Esophagus (tissue), 2 donors: ENCODE measurements at regions not wholly inside any gene's neighbourhood (a gene's known extent, or its start where the extent isn't known, plus 50 kb on each side); places are given as distances from the start of the nearest gene placed in this dataset.

Experiments
- H3K27ac ChIP-seq, 2 donors: one replicate each; pipeline ENCODE4 v1.5.1; 2013; ENCODE audit warnings: low read depth in 2 of 2, mild to moderate bottlenecking in 2 of 2, inconsistent platforms in 1 of 2, low read length in 1 of 2, moderate library complexity in 1 of 2
- H3K27me3 ChIP-seq, 2 donors: one replicate each; pipeline ENCODE4 v1.6.1; 2013; ENCODE audit warnings: low read length in 2 of 2, control low read depth in 1 of 2, mild to moderate bottlenecking in 1 of 2; ENCODE audit not compliant: insufficient read depth in 2 of 2, control insufficient read depth in 1 of 2
- H3K36me3 ChIP-seq, 2 donors: one replicate each; pipeline ENCODE4 v1.6.1; 2013; ENCODE audit warnings: low read length in 1 of 2; ENCODE audit not compliant: control insufficient read depth in 2 of 2, insufficient read depth in 2 of 2
- H3K4me1 ChIP-seq, 2 donors: one replicate each; pipeline ENCODE4 v1.6.1; 2013; ENCODE audit warnings: low read length in 1 of 2; ENCODE audit not compliant: control insufficient read depth in 2 of 2, insufficient read depth in 2 of 2
- H3K4me3 ChIP-seq, 2 donors: one replicate each; pipeline ENCODE4 v1.5.1; 2013; ENCODE audit warnings: low read length in 2 of 2, mild to moderate bottlenecking in 2 of 2, low read depth in 1 of 2, moderate library complexity in 1 of 2
- H3K9me3 ChIP-seq, 2 donors: one replicate each; pipeline ENCODE4 v1.6.1; 2013; ENCODE audit warnings: mild to moderate bottlenecking in 2 of 2, low read depth in 1 of 2, low read length in 1 of 2, moderate library complexity in 1 of 2; ENCODE audit not compliant: control insufficient read depth in 2 of 2, insufficient read depth in 1 of 2
- WGBS, 2 donors: extraction: QIAGEN DNeasy Blood & Tissue Kit; methylation state at CpG; one replicate each; pipeline ENCODE4 v1.1.7; 2013; 5-methylcytosine and 5-hydroxymethylcytosine counted together
- donor health status: healthy with polysubstance abuse.
- donor health status: Bipolar disorder and iron deficiency.

DNA sequence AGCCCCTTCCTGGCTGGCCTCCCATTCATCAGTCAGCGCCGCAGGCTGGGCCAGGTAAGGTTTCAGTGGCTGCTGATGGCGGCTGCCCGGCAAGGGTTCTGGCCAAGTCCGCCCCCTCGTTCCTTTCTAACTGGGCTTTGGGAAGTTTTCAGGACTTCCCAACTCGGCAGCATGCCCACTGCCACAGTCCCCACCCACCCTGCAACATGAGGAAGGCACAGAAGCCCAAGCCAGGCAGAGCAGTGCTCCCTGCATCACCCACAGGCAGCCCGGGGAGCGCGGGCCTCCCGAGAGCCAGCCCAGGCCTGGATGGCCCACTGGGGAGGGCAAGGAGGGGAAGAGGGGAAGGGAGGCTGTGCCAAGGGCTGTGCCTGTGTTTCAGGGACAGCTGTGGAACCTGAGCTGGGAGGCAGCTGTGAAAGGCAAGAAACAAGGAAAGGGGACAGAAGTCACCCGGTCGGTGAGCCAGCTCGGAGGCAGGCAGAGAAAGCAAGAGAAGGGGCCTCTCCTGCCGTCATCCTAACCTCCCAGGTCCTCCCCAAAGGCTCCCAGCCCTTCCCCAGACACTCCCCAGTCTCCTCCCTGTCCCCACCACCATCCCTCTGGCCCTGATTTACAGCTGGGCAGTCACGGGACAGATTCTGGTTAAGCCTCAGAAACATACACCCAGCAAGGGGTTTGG is 73.9 kb downstream of the CPN2 start:
- 22 to 41% methylated on average over 16 of the region's 16 CpGs for WGBS, 2 donors
- peaks cover 2 to 15% of the 10 kb centered on the region in 2 donors for H3K4me1 ChIP-seq
- H3K27me3 ChIP-seq = no peaks in the 10 kb centered on the region
- H3K4me3 ChIP-seq = no peak overlapping the region
- no peaks in the 10 kb centered on the region for H3K36me3 ChIP-seq
- H3K9me3 ChIP-seq = no peaks in the 10 kb centered on the region
- peak overlapping the region; percentile 77 for H3K27ac ChIP-seq

GRCh38 chr3:194277786-194278130 is 73.4 kb downstream of the CPN2 start:
- peak overlapping the region; percentile 77 for H3K27ac ChIP-seq
- H3K9me3 ChIP-seq = no peaks in the 10 kb centered on the region
- no peaks in the 10 kb centered on the region for H3K36me3 ChIP-seq
- no peaks in the 10 kb centered on the region for H3K27me3 ChIP-seq
- 16 to 36% methylated on average over 6 of the region's 6 CpGs for WGBS, 2 donors
- peaks cover 2 to 15% of the 10 kb centered on the region in 2 donors for H3K4me1 ChIP-seq
- no peak overlapping the region for H3K4me3 ChIP-seq

DNA sequence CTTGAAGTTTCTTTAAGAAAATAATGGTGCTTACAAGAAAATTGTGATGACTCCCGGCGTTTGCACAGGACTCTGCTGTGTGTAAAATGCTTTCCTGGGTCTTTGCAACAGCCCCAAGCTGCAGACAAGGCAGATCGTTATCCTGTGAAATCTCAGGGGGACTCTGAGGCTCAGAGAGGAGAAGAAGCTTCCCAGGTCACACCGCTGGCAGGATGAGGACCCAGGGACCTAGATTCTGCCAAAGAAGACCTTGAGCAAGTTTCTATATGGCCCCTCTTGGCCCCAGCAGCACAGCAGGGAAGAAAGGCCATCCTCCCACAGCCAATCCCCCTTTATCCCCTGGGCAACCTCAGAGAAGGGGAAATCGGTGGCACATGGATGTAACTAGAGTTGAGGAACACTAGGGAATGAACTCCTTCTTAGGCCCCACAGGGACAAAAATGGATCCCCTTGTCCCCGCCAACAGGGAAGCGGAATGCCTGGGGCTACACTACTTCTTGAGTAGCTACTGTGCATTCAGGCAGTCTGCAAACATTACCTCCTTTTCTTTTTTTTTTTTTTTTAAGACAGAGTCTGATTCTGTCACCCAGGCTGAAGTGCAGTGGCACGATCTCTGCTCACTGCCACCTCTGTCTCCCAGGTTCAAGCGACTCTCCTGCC is 72.8 kb downstream of the CPN2 start:
- H3K9me3 ChIP-seq = no peaks in the 10 kb centered on the region
- no peaks in the 10 kb centered on the region for H3K36me3 ChIP-seq
- peak overlapping the region; percentile 15 to 44 for H3K27ac ChIP-seq
- H3K4me1 ChIP-seq = peaks cover 2 to 15% of the 10 kb centered on the region in 2 donors
- no peaks in the 10 kb centered on the region for H3K27me3 ChIP-seq
- no peak overlapping the region for H3K4me3 ChIP-seq
- 62 to 69% methylated on average over 9 of the region's 9 CpGs for WGBS, 2 donors

- H3K27ac ChIP-seq = no peak overlapping the region
- no peak overlapping the region for H3K4me3 ChIP-seq
- H3K27me3 ChIP-seq = no peaks in the 10 kb centered on the region
- no peaks in the 10 kb centered on the region for H3K9me3 ChIP-seq
- H3K36me3 ChIP-seq = no peaks in the 10 kb centered on the region
- peaks cover 0 to 15% of the 10 kb centered on the region in 2 donors for H3K4me1 ChIP-seq
- WGBS, 2 donors = 91 to 93% methylated on average over 9 of the region's 9 CpGs
Measured at GRCh38 chr3:194279101-194279500, 72.0 kb downstream of the CPN2 start.

DNA sequence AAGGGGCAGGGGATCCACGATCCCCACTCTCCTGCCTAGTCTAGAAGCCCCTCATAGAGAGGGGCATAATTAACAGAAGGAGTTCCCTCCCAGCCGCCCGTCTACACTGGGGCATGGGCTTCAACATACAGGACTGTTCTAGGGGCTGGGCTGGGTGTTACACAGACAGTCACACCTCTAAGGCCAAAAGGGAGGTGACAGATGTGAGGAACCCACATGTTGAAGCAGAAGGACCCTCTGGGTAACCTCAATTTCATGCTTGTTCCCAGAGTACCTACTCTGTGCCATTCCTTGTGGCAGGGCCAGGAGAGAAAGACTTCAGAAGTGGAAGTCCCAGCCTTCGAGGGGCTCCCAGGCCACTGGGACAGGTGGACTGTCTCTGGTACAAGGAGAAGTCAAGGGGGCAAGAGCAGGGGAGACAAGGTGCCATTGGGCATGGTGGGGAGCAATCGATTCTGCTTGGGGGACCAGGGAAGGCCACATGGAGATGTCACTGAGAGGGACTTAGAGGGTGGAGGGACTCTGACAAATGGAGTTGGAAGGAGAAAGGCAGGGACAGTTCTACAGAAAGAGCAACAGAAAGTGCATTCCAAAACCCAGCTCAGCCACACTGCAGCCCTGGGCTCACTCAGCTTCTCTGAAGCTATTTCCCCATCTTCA is 71.3 kb downstream of the CPN2 start:
- H3K27me3 ChIP-seq = no peaks in the 10 kb centered on the region
- H3K4me1 ChIP-seq = peaks cover 0 to 15% of the 10 kb centered on the region in 2 donors
- no peak overlapping the region for H3K4me3 ChIP-seq
- no peak overlapping the region for H3K27ac ChIP-seq
- no peaks in the 10 kb centered on the region for H3K36me3 ChIP-seq
- 89 to 92% methylated on average over 5 of the region's 5 CpGs for WGBS, 2 donors
- no peaks in the 10 kb centered on the region for H3K9me3 ChIP-seq

- Histone ChIP-seq H3K36me3 (no peaks in the 10 kb centered on the region), H3K27me3 (no peaks in the 10 kb centered on the region), H3K4me1 (peaks cover 0 to 15% of the 10 kb centered on the region in 2 donors), H3K27ac (no peak overlapping the region), H3K9me3 (no peaks in the 10 kb centered on the region), H3K4me3 (no peak overlapping the region)
- 90 to 97% methylated on average over 2 of the region's 2 CpGs for WGBS, 2 donors
Measured at GRCh38 chr3:194280777-194281176, 70.4 kb downstream of the CPN2 start.

DNA sequence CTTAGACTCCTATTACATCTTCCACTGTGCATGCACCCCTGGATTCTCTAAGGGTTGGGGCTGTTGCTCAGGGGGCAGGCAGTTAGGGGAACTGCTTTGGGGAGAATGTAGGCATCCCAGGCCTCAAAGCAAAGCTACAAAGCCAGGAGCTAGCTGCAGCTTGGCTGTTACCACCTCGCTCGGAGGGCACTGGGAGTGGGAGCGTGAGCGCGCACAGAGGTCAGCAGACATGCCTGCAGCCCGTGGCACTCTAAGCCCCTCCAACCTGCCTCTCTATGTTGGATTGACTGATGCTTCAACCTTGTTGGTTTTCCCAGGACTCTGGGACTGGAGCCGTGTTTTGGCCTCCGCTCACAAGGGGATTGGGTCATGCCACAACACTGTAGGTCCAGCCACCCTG is 69.8 kb downstream of the CPN2 start:
- peaks cover 0 to 15% of the 10 kb centered on the region in 2 donors for H3K4me1 ChIP-seq
- 96 to 97% methylated on average over 8 of the region's 8 CpGs for WGBS, 2 donors

DNA sequence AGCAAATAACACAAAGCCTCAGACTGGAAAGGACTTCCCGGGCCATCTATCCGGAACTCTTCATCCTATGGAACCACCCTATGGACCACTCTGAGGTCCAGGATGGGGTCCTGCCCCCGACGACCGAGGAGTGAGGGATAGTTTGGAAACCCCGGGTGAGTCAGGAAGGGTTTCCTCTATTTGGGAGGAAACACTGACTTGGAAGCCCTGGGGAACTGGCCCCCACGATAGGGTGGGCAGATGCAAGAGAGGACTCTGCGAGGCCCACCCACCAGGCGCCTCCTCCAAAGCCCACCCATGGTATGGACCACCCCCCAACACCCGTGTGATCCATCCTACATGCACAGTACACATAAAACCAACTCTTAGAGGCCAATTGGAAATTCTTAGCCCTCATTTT is 69.4 kb downstream of the CPN2 start:
- no peaks in the 10 kb centered on the region for H3K9me3 ChIP-seq
- H3K4me1 ChIP-seq = peaks cover 0 to 14% of the 10 kb centered on the region in 2 donors
- no peak overlapping the region for H3K4me3 ChIP-seq
- no peaks in the 10 kb centered on the region for H3K27me3 ChIP-seq
- WGBS, 2 donors = 89% methylated on average over 10 of the region's 10 CpGs
- no peak overlapping the region for H3K27ac ChIP-seq
- no peaks in the 10 kb centered on the region for H3K36me3 ChIP-seq

More for the DNA sequence above, 69.8 kb downstream of the CPN2 start:
- H3K9me3 ChIP-seq = no peaks in the 10 kb centered on the region
- no peak overlapping the region for H3K27ac ChIP-seq
- no peaks in the 10 kb centered on the region for H3K27me3 ChIP-seq
- H3K36me3 ChIP-seq = no peaks in the 10 kb centered on the region
- H3K4me3 ChIP-seq = no peak overlapping the region

- H3K4me1 ChIP-seq = peaks cover 0 to 6% of the 10 kb centered on the region in 2 donors
- no peaks in the 10 kb centered on the region for H3K27me3 ChIP-seq
- H3K9me3 ChIP-seq = no peaks in the 10 kb centered on the region
- H3K4me3 ChIP-seq = no peak overlapping the region
- WGBS, 2 donors = 84 to 87% methylated on average over 15 of the region's 15 CpGs
- no peak overlapping the region for H3K27ac ChIP-seq
- H3K36me3 ChIP-seq = no peaks in the 10 kb centered on the region
Measured at GRCh38 chr3:194282436-194283122, 68.5 kb downstream of the CPN2 start.
